Large intestine (tissue), 3 donors: ENCODE measurements at regions not wholly inside any gene's neighbourhood (a gene's known extent, or its start where the extent isn't known, plus 50 kb on each side); places are given as distances from the start of the nearest gene placed in this dataset.

Source experiments
- DNase-seq, 2 donors: peaks; one replicate each; pipeline versions ENCODE4 v3.0.0 to v3.0.0-alpha.2; 2013
- H3K27ac ChIP-seq: one replicate; pipeline ENCODE4 v1.5.1; 2013; ENCODE audit warnings: low read length
- H3K27me3 ChIP-seq: 2 replicates; pipeline ENCODE4 v1.6.1; 2013; ENCODE audit warnings: low read length; ENCODE audit not compliant: control insufficient read depth, insufficient read depth
- H3K36me3 ChIP-seq: 2 replicates; pipeline ENCODE4 v1.6.1; 2013; ENCODE audit warnings: low read length; ENCODE audit not compliant: control insufficient read depth, insufficient read depth
- H3K4me1 ChIP-seq: one replicate; pipeline ENCODE4 v1.6.1; 2013; ENCODE audit warnings: low read length; ENCODE audit not compliant: control insufficient read depth, insufficient read depth
- H3K4me3 ChIP-seq: one replicate; pipeline ENCODE4 v1.5.1; 2013; ENCODE audit warnings: low read length
- H3K9me3 ChIP-seq: one replicate; pipeline ENCODE4 v1.6.1; 2013; ENCODE audit warnings: mild to moderate bottlenecking, low read depth, low read length, moderate library complexity; ENCODE audit not compliant: control insufficient read depth
- WGBS: methylation state at CpG from one replicate; pipeline ENCODE4 v1.1.5; 2013; ENCODE audit warnings: low lambda C conversion rate; ENCODE audit not compliant: insufficient coverage; 5-methylcytosine and 5-hydroxymethylcytosine counted together

- DNase-seq, result no peak
- 88% methylated on average over 3 of the region's 22 CpGs for WGBS
- Histone ChIP-seq H3K9me3 (peaks cover 15% of the 10 kb centered on the region), H3K36me3 (no peaks in the 10 kb centered on the region), H3K4me3 (no peak overlapping the region), H3K27me3 (peaks cover 17% of the 10 kb centered on the region), H3K4me1 (no peaks in the 10 kb centered on the region), H3K27ac (no peak overlapping the region)
Observed at GRCh38 chr22:48579928-48580309, 1247.8 kb downstream of the BRD1 start.

DNA sequence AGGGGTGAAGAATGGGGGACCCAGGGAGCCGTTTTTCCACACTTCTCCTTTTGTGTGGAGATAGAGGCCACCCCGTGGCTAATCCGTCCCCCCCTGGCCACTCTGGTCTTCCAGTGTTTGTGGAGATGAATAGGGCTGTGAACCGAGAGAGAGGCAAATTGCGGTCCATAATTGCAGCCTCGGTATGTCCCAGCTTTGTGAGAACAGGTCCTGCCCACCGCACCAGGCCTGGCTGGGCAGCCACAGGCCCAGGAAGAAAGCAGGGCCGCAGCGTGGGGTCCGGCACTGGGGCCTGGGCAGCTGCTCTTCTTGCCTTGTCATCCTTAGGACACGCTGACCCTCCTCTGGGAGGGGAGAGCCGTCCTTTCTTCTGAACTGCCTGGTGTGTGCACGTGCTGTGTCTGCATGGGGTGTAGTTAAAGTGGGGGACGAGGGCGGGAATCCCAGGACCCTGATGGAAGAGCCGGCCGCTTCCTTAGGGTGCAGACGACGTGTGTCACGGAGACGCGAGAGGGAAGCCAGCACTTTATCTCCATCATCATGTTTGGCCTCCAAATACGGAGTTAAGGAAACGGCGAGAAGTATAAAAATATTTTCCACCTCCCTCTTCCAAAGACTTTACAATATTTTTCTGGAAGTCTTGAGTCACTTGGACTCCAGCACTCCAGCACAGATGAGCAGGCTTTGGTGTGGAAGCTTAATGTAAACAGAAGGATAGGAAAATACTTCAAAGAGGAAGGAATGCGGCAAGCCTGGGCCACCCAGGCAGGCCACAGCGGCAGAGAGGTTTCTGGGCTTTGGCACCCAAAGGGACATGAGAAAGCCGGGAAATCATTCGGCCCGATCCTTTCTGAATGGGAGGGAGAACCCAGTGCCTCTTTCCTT, 1248.4 kb downstream of the BRD1 start:
- H3K4me1 ChIP-seq, result no peaks in the 10 kb centered on the region
- peaks cover 23% of the 10 kb centered on the region for H3K27me3 ChIP-seq
- H3K36me3 ChIP-seq, result no peaks in the 10 kb centered on the region
- no CpG with 5 or more reads among the region's 30 CpGs for WGBS
- H3K9me3 ChIP-seq, result peaks cover 10% of the 10 kb centered on the region
- H3K27ac ChIP-seq, result no peak overlapping the region
- peak in 1 of 2 donors; percentile 32 for DNase-seq
- H3K4me3 ChIP-seq, result no peak overlapping the region

- H3K4me3 ChIP-seq, result no peak overlapping the region
- H3K36me3 ChIP-seq, result no peaks in the 10 kb centered on the region
- peaks cover 4% of the 10 kb centered on the region for H3K9me3 ChIP-seq
- H3K27ac ChIP-seq, result no peak overlapping the region
- peaks cover 31% of the 10 kb centered on the region for H3K27me3 ChIP-seq
- 40% methylated on average over 1 of the region's 24 CpGs for WGBS
- no peaks in the 10 kb centered on the region for H3K4me1 ChIP-seq
- no peak for DNase-seq
Observed at GRCh38 chr22:48578138-48579042, 1249.3 kb downstream of the BRD1 start.

DNA sequence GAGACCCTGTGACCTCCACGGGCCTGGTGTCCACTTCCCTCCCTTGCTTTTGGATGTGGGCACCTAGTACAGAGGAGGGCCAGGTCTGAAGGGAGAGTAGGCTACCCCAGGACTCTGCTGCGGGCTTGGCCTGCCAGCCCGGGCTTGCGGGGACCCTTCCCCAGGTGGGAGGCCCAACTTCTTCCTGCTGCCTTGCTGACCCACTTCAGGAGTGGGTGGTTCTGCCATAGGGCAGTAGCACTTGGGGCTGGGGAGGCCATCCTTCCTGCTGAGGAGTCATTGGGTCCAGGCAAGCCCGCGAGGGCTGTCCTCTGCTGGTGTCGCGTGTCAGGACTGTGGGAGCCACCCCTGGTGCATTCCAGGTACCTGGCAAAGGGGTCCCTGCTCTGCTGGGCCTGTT, 1250.0 kb downstream of the BRD1 start:
- Histone ChIP-seq H3K9me3 (no peaks in the 10 kb centered on the region), H3K36me3 (no peaks in the 10 kb centered on the region), H3K4me1 (no peaks in the 10 kb centered on the region), H3K4me3 (no peak overlapping the region), H3K27me3 (peaks cover 35% of the 10 kb centered on the region), H3K27ac (no peak overlapping the region)
- no peak for DNase-seq
- no CpG with 5 or more reads among the region's 8 CpGs for WGBS

DNA sequence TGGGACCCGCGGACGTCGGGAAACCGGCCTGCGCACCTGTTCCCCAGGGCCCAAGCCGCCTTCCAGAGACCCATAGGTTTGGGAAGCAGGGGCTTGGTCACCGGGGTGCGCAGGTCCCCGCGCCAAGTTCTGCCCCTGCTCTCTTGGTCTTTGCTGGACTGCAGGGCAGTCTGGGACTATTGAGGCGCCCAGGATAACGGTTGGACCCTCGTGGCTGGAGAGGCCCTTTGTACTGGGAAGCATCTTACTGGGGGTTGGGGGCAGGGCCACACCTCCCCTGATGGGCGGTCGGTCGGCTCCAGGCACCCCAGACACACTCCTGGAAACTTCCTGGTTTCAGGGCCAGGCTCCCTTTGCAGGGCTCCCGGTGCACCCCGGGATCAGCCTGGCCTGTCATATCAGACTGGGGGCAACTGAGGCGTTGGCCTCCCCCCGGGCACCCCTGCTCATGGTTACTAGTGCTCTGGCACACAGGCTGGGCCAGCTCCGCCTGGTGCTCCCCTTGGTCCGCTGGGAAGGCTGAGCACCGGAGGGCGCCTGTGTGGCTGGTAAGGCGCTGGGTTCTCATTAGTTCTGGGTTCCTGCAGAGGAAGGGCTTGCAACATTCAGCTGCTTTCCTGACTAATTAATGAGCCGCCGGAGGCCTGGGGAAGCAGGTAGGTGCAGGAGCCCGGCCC, 1250.5 kb downstream of the BRD1 start:
- Histone ChIP-seq H3K4me3 (no peak overlapping the region), H3K27ac (no peak overlapping the region), H3K4me1 (no peaks in the 10 kb centered on the region), H3K9me3 (no peaks in the 10 kb centered on the region), H3K27me3 (peaks cover 35% of the 10 kb centered on the region), H3K36me3 (no peaks in the 10 kb centered on the region)
- WGBS, result no CpG with 5 or more reads among the region's 29 CpGs
- DNase-seq, result no peak

DNA sequence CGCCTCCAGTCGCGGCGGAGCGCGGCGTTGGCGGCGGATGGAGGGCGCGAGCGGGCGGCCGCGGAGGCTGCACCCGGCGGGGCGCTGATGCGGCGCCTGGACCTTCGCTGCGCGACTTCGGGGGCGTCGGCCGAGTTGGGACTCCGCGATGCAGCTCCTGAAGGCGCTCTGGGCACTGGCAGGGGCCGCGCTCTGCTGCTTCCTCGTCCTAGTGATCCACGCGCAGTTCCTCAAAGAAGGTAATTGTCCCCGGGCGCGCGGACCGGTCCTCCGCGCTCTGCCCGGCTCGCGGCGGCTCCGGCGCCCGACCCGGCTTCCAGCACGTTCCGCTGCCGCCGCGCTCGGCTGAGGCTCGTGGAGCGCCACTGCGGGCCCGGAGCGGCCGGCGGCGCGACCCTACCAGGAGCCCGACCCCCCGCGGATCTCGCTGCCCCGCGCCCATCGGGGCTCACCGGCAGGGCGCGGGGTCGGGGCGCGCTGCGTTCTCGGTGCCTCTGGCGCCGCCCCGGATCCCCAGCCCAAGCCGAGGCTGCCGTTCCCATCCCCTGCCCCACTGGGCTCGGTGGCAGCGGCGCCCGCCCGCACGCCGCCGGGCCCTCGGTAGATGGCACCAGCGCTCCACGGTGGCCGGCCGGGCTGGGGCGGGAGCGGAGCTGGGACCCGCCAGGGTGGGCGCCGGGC, 1251.2 kb downstream of the BRD1 start:
- peak in 1 of 2 donors; percentile 16 for DNase-seq
- no CpG with 5 or more reads among the region's 103 CpGs for WGBS

DNA sequence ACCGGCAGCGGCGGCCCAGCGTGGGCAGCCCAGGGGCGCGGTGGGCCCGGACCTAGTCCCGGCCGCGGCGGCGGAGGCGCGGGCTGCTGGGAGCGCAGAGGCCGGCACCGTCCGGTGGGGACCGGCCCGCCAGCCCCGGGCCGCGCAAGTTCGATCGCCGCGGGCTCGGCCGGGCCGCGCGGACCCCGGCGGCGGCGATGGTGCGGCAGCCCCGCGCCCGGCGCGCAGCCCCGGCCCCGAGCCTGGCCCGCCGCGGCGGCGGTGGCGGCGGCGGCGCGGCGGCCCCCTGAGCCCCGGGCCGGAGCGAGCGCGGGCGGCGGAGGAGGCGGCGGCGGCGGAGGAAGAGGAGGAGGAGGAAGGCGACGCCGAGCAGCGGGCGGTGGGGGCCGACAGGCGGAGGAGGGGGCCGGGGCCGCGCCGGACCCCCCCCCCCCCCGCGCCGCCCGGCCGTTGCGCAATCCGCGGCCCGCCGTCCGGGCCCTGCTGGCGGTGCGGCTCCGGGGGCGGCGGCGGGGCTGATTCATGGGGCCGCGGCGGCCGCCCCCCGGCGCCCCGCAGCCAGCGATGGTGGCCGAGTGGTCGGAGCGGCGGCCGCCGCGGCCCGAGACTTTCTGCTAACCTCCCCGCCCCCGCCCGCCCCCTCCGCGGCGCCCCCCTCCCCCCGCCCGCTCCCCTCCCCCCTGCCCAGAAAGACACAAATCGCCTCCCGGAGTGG, 1251.9 kb downstream of the BRD1 start:
- H3K27me3 ChIP-seq, result peaks cover 35% of the 10 kb centered on the region
- WGBS, result no CpG with 5 or more reads among the region's 120 CpGs
- H3K27ac ChIP-seq, result no peak overlapping the region
- no peak for DNase-seq
- H3K4me3 ChIP-seq, result no peak overlapping the region
- H3K4me1 ChIP-seq, result no peaks in the 10 kb centered on the region
- no peaks in the 10 kb centered on the region for H3K9me3 ChIP-seq
- no peaks in the 10 kb centered on the region for H3K36me3 ChIP-seq

More for the DNA sequence above, 1251.2 kb downstream of the BRD1 start:
- Histone ChIP-seq H3K27ac (no peak overlapping the region), H3K36me3 (no peaks in the 10 kb centered on the region), H3K4me1 (no peaks in the 10 kb centered on the region), H3K27me3 (peaks cover 35% of the 10 kb centered on the region), H3K4me3 (no peak overlapping the region), H3K9me3 (no peaks in the 10 kb centered on the region)

DNA sequence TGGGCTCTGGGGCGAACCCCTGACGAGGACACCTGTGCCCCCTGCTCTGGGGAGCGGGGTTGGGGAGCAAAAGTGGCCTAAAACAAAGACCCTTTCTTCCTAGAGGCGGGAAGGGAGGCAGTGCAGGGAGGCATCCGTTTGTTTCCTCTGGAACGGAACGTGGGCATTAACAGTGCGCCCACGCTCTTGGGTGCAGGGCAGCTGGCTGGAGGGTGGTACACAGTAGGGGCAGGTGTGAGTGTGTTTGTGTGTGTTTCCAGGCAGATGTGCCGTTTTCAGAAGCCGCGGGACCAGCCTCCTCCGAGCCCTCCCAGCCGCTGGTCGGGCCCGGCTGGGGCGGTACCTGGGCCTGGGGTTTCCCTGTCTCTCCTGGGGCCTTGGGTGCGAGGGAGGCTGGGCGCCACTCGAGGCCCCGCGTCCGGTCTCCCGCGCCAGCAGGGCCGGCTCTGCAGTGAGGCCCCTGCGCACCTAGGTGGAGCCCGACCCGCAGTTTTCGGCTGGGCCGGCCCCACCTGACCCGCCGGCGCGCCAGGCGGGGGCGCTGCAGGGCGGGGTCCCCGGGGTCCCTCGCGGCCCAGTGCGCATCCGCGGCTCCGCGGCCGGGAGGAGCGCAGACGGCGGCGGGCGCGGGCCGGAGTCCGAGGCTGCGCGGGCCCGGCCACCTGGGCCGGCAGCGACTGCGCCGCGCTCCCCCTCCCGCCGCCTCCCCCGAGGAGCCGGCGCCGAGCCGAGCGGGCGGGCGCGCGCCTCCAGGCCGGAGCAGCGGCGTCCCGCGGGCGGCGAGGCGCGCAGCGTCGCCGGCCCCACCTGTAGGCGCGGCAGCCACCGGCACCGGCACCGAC, 1252.7 kb downstream of the BRD1 start:
- H3K27ac ChIP-seq, result no peak overlapping the region
- no peak overlapping the region for H3K4me3 ChIP-seq
- WGBS, result 80% methylated on average over 1 of the region's 92 CpGs
- H3K36me3 ChIP-seq, result no peaks in the 10 kb centered on the region
- no peaks in the 10 kb centered on the region for H3K4me1 ChIP-seq
- H3K9me3 ChIP-seq, result no peaks in the 10 kb centered on the region
- DNase-seq, result peak in 1 of 2 donors; percentile 36
- H3K27me3 ChIP-seq, result peaks cover 32% of the 10 kb centered on the region

- Histone ChIP-seq H3K9me3 (no peaks in the 10 kb centered on the region), H3K36me3 (no peaks in the 10 kb centered on the region), H3K27me3 (peaks cover 32% of the 10 kb centered on the region), H3K27ac (no peak overlapping the region), H3K4me3 (no peak overlapping the region), H3K4me1 (no peaks in the 10 kb centered on the region)
- no peak for DNase-seq
- 100% methylated on average over 1 of the region's 4 CpGs for whole genome bisulfite sequencing
Observed at GRCh38 chr22:48573766-48574165, 1253.9 kb downstream of the BRD1 start.
